ENCODE measurements at regions not wholly inside any gene's neighbourhood (a gene's known extent, or its start where the extent isn't known, plus 50 kb on each side); places are given as distances from the start of the nearest gene placed in this dataset.
"Not testable (repeated sequence)": the region's sequence is repeated elsewhere in the genome, so short reads cannot be mapped to it uniquely, and the experiment has no call there.

DNA sequence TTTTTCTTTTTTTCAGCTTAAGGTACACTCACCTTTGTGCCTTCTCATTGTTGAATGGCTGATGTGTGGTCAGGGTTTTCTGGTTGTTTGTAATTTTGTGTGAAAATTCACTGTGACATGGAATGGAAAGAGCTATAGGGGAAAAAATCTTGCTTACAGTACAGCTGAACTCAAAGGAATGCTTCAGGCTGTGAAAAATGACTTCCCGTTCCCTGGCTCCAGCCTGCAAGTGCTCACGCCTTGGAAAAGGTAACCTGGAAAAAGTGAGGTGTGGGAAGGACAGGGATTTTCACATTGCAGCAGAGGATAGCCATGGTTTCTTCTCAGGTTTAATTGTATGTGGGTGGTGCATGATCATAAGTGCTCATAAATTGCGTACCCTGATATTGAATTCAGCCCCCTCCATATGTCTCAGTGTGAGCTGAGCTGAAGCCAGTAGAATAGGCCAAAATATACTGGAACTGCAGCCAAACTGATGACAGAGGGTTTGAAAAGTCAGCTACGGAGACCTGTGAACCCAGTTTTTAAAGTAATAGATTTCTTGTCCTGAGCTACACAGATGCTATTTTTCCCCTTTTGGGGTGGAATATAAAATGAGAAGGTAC is 228.7 kb upstream of the RASGRP1 start:
- 54 to 73% methylated on average over 4 of the region's 4 CpGs for WGBS, 2 donors (ENCODE audit: low coverage in 1 of 2)

DNA sequence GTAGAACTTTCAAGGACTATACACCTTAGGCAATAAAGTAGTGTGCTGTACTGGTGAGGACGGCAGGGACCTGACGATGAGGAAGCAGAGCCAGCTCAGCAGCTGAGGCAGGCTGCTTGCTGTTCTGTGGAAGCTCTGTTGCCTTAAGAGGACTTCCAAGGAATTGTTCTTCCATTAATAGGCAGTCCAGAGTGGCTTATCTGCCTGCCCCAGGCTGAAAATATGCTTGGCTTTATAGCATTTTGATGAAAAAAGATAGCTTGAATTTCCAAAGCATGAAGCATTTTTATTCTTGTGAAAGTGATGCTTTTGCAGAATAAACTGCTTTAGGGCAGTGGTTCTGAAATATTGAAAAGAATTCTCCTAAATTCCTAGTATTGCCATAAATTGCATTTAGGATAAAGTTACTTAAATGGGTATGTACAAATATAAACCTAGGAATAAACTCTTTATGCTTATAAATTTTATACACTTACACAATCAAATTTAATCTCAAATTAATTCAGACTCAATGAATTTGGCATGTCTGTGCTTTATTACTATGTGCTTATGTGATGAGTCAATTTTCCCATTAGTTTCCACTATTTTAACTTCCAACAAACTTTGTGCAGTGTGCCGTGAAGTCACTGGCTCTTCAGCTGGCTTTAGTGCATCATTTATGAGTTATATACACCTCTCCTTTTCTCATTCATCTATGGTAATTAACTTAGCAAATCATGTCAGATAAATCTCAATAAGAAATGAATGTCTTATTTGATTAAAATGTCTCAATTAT is 231.0 kb upstream of the RASGRP1 start:
- in situ Hi-C loops (cut with MboI; ENCODE audit: low pct_ligation_motif_present in 1 of 4, low pct_unique_long_range_greater_than_20kb in 1 of 4, low sequenced_read_pairs in 3 of 4) = no loop called here
- Histone ChIP-seq H3K9me3 (no peaks in the 10 kb centered on the region), H3K4me1 (no peaks in the 10 kb centered on the region), H3K4me3 (no peak overlapping the region), H3K27me3 (no peaks in the 10 kb centered on the region), H3K36me3 (no peaks in the 10 kb centered on the region), H3K27ac (no peak overlapping the region)
- intact Hi-C loops (cut with DNase I; ENCODE audit: low total_unique reads) = no loop called here
- TF ChIP-seq POLR2A (IDR thresholded peaks at IDR 0.05) (no peak), POLR2AphosphoS5 (IDR thresholded peaks at IDR 0.05) (no peak), CTCF (IDR thresholded peaks at IDR 0.05) (no peak), EP300 (IDR thresholded peaks at IDR 0.05; ENCODE audit: low read depth) (no peak)
- 45 to 88% methylated on average over 1 to 3 of the region's 3 CpGs for WGBS, 2 donors (ENCODE audit: low coverage in 1 of 2)
- DNase-seq = no peak

More for the DNA sequence above, 228.7 kb upstream of the RASGRP1 start:
- intact Hi-C loops (cut with DNase I; ENCODE audit: low total_unique reads) = no loop called here
- H3K27me3 ChIP-seq = no peaks in the 10 kb centered on the region
- H3K4me3 ChIP-seq = no peak overlapping the region
- no peak for TF ChIP-seq CTCF (IDR thresholded peaks at IDR 0.05)
- no peak for TF ChIP-seq POLR2AphosphoS5 (IDR thresholded peaks at IDR 0.05)
- TF ChIP-seq EP300 (IDR thresholded peaks at IDR 0.05; ENCODE audit: low read depth) = no peak
- TF ChIP-seq POLR2A (IDR thresholded peaks at IDR 0.05) = no peak
- no peak overlapping the region for H3K27ac ChIP-seq
- no peaks in the 10 kb centered on the region for H3K36me3 ChIP-seq
- no peaks in the 10 kb centered on the region for H3K9me3 ChIP-seq
- in situ Hi-C loops (cut with MboI; ENCODE audit: low pct_ligation_motif_present in 1 of 4, low pct_unique_long_range_greater_than_20kb in 1 of 4, low sequenced_read_pairs in 3 of 4) = no loop called here
- no peak for DNase-seq
- no peaks in the 10 kb centered on the region for H3K4me1 ChIP-seq

DNA sequence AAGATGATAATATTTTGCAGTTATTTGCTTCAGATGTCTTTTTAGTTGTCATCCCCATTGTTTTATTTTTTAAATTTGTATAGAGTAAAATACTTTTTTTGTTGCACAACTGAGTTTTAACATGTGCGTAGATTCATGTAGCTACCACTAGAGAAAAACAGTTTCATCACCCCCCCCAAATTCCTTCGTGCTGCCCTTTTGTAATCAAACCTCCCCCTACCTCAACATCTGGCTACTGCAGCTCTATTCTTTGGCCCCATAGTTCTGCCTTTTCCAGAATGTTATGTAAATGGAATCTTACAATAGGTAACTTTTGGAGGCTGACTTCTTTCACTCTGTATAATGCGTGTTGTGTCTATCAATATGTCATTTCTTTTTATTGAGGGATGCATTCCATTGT is 232.0 kb upstream of the RASGRP1 start:
- WGBS, 2 donors (ENCODE audit: low coverage in 1 of 2) = 83% methylated on average over 3 of the region's 3 CpGs
- no peaks in the 10 kb centered on the region for H3K36me3 ChIP-seq
- H3K4me1 ChIP-seq = no peaks in the 10 kb centered on the region
- no peak overlapping the region for H3K27ac ChIP-seq
- no peaks in the 10 kb centered on the region for H3K27me3 ChIP-seq
- no peak overlapping the region for H3K4me3 ChIP-seq
- in situ Hi-C loops (cut with MboI; ENCODE audit: low pct_ligation_motif_present in 1 of 4, low pct_unique_long_range_greater_than_20kb in 1 of 4, low sequenced_read_pairs in 3 of 4) = no loop called here
- TF ChIP-seq POLR2AphosphoS5 (IDR thresholded peaks at IDR 0.05) = no peak
- TF ChIP-seq CTCF (IDR thresholded peaks at IDR 0.05) = no peak
- no peak for TF ChIP-seq POLR2A (IDR thresholded peaks at IDR 0.05)
- TF ChIP-seq EP300 (IDR thresholded peaks at IDR 0.05; ENCODE audit: low read depth) = no peak
- intact Hi-C loops (cut with DNase I; ENCODE audit: low total_unique reads) = no loop called here
- H3K9me3 ChIP-seq = no peaks in the 10 kb centered on the region
- no peak for DNase-seq

DNA sequence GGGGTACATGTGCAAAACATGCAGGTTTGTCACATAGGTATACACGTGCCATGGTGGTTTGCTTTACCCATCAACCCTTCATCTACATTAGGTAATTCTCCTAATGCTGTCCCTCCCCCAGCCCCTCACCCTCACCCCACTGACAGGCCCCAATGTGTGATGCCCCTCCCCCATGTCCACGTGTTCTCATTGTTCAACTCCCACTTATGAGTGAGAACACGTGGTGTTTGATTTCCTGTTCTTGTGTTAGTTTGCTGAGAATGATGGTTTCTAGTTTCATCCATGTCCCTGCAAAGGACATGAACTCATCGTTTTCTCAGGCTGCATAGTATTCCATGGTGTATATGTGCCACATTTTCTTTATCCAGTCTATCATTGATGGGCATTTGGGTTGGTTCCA is 232.9 kb upstream of the RASGRP1 start:
- intact Hi-C loops (cut with DNase I; ENCODE audit: low total_unique reads); H3K27me3 ChIP-seq; H3K9me3 ChIP-seq; H3K4me1 ChIP-seq; in situ Hi-C loops (cut with MboI; ENCODE audit: low pct_ligation_motif_present in 1 of 4, low pct_unique_long_range_greater_than_20kb in 1 of 4, low sequenced_read_pairs in 3 of 4); DNase-seq; H3K27ac ChIP-seq; H3K4me3 ChIP-seq; H3K36me3 ChIP-seq: not testable (repeated sequence)
- WGBS, 2 donors (ENCODE audit: low coverage in 1 of 2) = 75 to 83% methylated on average over 3 to 4 of the region's 4 CpGs

- H3K9me3 ChIP-seq; H3K4me1 ChIP-seq; in situ Hi-C loops (cut with MboI; ENCODE audit: low pct_ligation_motif_present in 1 of 4, low pct_unique_long_range_greater_than_20kb in 1 of 4, low sequenced_read_pairs in 3 of 4); H3K27ac ChIP-seq; intact Hi-C loops (cut with DNase I; ENCODE audit: low total_unique reads); H3K4me3 ChIP-seq; H3K27me3 ChIP-seq; H3K36me3 ChIP-seq; DNase-seq: not testable (repeated sequence)
- WGBS, 2 donors (ENCODE audit: low coverage in 1 of 2) = 72 to 81% methylated on average over 5 of the region's 5 CpGs
Measured at GRCh38 chr15:38799202-38799601, 234.6 kb upstream of the RASGRP1 start.

Data from transverse colon (tissue), 4 donors.